Right ventricle myocardium inferior (tissue), 1 donor: ENCODE measurements at regions not wholly inside any gene's neighbourhood (a gene's known extent, or its start where the extent isn't known, plus 50 kb on each side); places are given as distances from the start of the nearest gene placed in this dataset.

Source experiments
- ATAC-seq: fragments of 200-7000 bp; cut with Tn5 transposase; one replicate; pipeline ENCODE4 v1.9.1; 2020; ENCODE audit warnings: mild to moderate bottlenecking, moderate library complexity
- DNase-seq: peaks from one replicate; pipeline ENCODE4 v3.0.0; 2021; ENCODE audit errors: missing footprints
- intact Hi-C: fragments of 100-400 bp; cut with DNase I; formaldehyde crosslinking; loops from one replicate; pipeline ENCODE4 v1.11.0; 2022
- donor health status: DM: no; HTN: yes; CAD: no; lungs with severe emphysema.

DNA sequence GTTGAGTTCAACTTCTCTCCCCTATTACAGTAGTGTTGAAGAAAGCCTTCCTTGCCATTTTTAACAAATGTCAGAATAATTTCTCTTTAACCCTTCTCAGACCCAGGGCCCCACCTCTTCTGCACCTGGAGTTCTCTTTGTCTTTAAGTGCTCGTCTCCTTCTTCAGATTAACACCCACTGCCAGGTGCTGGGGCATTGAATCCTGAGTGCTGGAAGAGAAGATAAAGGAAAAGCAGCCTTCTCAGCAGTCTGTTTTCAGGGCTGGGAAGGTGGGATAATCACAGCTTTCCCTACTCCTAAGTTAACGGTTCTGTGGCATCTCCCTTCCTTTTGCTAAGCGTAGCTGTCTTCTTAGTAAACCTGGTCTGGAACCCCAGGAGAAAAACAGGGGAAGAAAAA lies 114.6 kb upstream of the TAB2 start:
- intact Hi-C loops = no loop called here
- ATAC-seq (no peak), DNase-seq (no peak)

- ATAC-seq (no peak), DNase-seq (no peak)
- intact Hi-C loops = no loop called here
Measured at GRCh38 chr6:149203509-149203908, 114.0 kb upstream of the TAB2 start.

DNA sequence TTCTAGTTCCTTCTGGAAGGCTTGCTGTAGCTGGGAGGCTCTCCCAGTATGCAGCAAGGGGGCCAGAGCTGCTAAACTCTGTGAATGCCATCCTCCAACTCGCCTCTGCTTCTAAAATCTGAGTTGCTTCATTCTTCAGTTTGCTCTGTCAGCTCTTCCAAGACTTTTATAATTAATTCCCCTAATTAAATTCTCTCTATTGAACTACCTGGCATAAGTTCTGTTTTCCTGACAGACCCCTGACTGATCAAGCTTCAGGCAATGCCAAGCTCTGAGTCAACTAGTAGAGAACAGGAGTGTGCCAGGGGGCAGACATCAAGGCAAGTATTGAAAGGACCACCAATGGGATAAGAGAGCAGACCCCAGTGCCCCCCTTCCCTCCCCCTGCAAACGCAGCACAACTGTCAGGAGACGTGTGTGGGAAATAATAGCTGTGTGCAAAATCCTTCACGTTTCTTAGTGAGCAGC lies 109.3 kb upstream of the TAB2 start:
- intact Hi-C loops = no loop called here
- ATAC-seq = no peak
- DNase-seq = no peak

GRCh38 chr6:149209871-149210775 lies 107.4 kb upstream of the TAB2 start:
- DNase-seq (no peak), ATAC-seq (no peak)
- intact Hi-C loops = no loop called here

GRCh38 chr6:149211046-149211571 lies 106.4 kb upstream of the TAB2 start:
- DNase-seq (no peak), ATAC-seq (no peak)
- intact Hi-C loops = no loop called here

- intact Hi-C loops = no loop called here
- ATAC-seq (no peak), DNase-seq (no peak)
Measured at GRCh38 chr6:149212206-149212605, 105.3 kb upstream of the TAB2 start.

DNA sequence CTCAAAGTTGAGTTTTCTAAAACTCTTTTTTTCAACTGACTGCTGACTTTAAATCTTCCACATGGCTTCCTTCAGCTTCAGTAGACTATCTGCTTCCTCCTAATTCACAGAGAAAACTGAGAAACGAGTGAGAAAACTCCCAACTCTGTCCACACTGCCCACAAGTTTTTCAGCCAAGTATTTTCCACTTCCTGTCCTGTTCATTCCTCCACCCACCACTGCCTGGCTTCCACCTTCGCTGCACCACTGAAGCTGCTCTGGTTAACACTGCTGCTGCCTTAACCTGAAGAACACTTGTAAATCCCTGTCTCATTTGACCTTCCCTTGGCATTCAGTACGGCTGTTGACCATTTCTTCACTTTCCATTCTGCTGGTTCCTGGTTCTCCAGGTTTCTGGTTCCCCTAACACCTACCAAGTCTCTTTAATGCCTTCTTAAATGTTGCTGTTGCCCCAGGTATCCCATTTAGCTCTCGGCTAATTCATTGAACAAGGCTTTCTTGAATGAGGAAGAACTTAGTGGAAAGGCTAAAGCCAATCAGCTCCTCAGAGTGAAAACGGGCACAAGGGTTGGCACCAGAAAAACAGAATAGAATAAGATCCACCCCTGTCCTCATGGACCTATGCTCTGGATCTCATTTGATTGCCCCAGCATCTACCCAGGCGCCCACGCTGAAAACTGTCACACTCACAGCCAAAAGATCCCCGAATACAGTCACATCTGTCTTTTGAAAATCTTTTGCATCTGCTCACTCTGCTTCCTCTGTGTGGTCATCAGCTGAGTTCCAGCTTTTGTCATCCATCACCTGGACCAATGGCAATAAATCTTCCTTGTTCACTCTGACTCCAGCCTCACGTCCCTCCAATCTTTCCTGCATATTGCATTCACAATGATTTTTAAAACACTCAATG lies 104.4 kb upstream of the TAB2 start:
- intact Hi-C loops = no loop called here
- no peak for DNase-seq
- no peak for ATAC-seq

DNA sequence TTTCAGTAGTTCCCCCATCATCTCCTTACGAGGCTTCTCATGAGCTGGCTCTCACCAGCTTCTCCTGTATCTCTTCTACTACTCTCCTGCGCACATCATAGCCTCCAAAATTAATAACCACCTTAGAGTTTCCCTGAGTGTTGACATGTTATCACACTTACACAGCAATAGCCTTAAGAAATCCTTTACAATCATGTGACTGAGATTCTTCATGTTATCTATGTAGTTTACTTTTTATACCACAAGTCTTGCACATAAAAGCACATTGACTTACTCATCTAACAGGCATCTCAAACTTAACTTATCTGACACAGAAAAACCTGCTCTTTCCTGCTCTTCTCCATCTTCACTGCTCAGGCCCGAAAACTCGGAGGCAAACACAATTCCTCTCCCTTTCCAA lies 103.7 kb upstream of the TAB2 start:
- ATAC-seq (no peak), DNase-seq (no peak)
- intact Hi-C loops = no loop called here

GRCh38 chr6:149216459-149216858 lies 101.1 kb upstream of the TAB2 start:
- DNase-seq = no peak
- no peak for ATAC-seq
- intact Hi-C loops = no loop called here

DNA sequence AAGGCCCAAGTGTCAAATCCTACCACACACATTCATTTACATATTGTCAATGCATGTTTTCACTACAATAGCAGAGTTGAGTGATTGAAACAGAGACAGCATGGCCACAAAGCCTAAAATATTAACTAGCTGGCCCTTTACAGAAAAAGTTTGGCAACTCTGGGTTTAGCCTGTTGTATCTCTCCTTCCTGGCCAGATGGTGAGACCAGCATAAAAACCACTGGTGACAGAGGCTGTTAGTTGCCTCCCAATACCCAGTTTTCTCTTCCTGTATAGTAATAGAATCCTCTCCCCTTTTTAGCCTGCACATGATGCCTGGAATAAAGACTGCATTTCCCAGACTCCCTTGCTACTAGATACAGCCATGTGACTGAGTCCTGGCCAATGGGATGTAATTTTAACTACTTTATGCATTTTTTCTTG lies 100.0 kb upstream of the TAB2 start:
- ATAC-seq = no peak
- DNase-seq = no peak
- intact Hi-C loops = no loop called here

DNA sequence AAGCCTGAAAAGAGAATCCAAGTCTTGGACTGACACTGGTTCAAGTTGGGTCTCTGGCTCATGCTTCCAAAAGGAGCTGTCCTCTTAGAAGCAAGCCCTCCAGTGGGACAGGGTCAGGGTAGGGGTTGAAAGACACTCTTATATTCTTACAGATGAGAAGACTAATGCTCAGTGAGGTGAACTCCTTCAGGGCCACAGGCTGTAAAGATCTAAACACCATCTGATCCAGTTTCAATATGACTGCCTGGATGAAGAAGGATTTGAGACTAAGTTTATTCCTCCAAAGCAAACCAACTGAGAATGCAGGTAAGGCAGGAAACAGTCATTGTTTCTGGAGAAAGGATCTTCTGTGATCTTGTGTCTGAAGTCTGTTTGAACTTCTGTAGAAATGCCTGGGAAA lies 99.0 kb upstream of the TAB2 start:
- no peak for DNase-seq
- intact Hi-C loops = no loop called here
- no peak for ATAC-seq

- no peak for DNase-seq
Measured at GRCh38 chr6:149218915-149219314, 98.6 kb upstream of the TAB2 start.

DNA sequence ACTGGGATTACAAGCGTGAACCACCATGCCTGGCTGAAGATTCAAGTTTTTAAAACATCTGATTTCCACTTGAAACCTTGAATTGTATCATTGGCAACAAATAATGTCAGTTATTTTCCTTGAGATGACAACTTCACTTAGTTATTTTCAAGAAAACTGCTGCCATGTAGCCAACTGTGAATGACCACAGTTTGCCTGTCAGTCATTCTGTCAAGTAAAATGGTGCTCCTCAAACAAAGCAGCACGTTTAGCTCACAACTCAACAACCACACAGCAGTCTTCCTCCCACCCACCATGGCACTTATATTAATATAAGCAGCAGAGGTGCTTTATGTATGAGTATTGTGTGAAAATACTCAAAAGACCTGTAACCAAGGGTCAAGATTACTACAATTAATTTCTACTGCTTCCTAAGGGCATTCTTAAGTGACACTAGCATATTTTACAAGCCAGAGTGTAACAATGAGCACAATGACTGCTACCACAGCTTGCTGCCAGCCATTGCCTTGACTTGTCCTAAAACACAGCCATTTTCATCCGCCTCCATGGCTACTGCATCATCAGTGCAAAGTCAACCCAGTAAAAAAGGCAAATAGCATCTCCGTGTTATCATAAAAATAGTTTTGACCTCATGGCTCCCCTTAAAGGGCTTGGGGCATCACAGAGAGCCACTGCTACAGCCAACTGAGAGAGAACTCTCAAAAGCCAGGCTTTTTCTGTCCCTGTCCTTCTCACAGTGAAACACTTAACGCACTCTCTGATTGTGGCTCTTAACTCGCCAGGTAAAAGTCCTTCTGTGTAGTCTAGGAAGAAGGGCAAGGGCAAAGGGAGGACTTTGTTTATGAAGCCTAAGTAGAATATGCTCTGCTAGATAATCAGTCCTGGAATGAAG lies 96.4 kb upstream of the TAB2 start:
- no peak for ATAC-seq
- DNase-seq = no peak

More at GRCh38 chr6:149218915-149219314, 98.6 kb upstream of the TAB2 start:
- ATAC-seq = no peak
- intact Hi-C loops = no loop called here

DNA sequence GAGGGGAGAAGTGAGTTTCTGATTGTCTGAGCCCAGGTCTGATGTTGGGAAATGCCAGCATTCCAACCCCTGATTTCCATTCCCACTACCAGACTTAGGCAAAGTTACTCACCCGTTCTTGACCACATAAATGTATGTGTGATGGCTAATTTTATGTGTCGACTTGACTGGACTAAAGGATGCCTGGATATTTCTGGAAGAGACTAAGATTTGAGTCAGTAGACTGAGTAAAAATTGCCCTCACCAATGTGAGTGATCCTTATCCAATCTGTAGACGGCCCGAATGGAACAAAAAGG lies 95.8 kb upstream of the TAB2 start:
- no peak for DNase-seq
- intact Hi-C loops = no loop called here
- ATAC-seq = no peak

More for the DNA sequence above, 96.4 kb upstream of the TAB2 start:
- intact Hi-C loops = no loop called here

GRCh38 chr6:149223120-149223903 lies 94.2 kb upstream of the TAB2 start:
- intact Hi-C loops = no loop called here
- ATAC-seq (no peak), DNase-seq (no peak)

DNA sequence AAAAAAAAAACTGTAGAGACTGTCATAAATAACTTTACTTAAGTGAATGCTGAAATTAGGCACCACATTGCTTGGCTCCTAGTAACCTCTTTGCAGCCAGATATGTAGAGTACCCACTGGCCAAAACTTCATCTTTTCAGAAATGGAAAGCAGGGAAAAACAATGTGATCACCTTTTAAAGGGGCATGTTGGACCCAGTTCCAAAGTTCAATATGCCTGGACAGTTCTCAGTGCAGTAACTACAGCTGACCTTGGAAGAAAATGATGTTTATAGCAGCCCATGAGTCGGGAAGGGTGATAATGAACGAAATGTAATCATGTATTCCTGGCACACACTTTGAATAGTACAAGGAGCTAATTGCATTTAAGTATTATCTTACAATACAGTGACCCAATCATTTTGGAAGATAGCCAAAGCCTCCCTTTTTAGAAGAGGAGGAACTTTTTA lies 93.6 kb upstream of the TAB2 start:
- DNase-seq = no peak
- intact Hi-C loops = no loop called here
- ATAC-seq = peak; percentile 37

- intact Hi-C loops = no loop called here
- ATAC-seq (peak; percentile 57), DNase-seq (no peak)
Measured at GRCh38 chr6:149224399-149224798, 93.1 kb upstream of the TAB2 start.

DNA sequence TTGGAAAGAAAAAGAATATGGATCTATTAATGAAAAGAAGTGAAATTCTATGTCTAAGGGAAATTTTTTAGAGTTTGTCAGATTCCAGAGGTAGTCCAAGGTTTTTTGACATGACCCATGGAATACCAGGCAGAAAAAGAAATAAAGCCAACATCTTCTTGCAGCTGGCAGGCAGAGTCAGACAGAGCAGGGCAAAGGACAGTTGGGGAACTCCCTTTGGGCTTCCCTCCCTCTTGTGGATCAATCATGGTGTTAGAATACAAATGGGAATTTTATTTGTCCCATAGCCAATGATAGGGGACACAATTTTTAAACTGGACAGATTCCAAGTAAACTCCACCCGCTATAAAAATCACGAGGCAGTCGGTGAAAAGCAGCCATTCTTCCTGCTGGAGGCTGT lies 92.1 kb upstream of the TAB2 start:
- no peak for DNase-seq
- no peak for ATAC-seq
- intact Hi-C loops = no loop called here
